IMR-90 (cell line): ENCODE measurements at regions not wholly inside any gene's neighbourhood (a gene's known extent, or its start where the extent isn't known, plus 50 kb on each side); places are given as distances from the start of the nearest gene placed in this dataset.

Source experiments
- ATAC-seq: fragments of 200-7000 bp; cut with Tn5 transposase; 2 replicates; pipeline ENCODE4 v1.9.1; 2020; ENCODE audit warnings: low read depth, mild to moderate bottlenecking, moderate library complexity
- BruUV-seq: library from RNA; stranded (reverse); fragments of 400-500 nt; replicated peaks from 2 replicates; lab custom pipeline; 2021; lab: Mats Ljungman, UMichigan
- CTCF ChIA-PET: fragments of 300-600 bp; formaldehyde crosslinking; extraction: SDS; loops from one replicate; lab custom pipeline; 2021; ENCODE audit warnings: antibody characterized with exemption; lab: Yijun Ruan, JAX
- POLR2A ChIA-PET: fragments of 300-600 bp; sonication (Branson Sonifier 250); formaldehyde crosslinking; loops from one replicate; lab custom pipeline; 2022; ENCODE audit warnings: antibody characterized with exemption; ENCODE audit not compliant: unreplicated experiment; lab: Charles Lee
- DNase-seq: peaks from one replicate; pipeline ENCODE4 v3.0.0; 2013
- H2AFZ ChIP-seq: replicated peaks from 2 replicates; pipeline ENCODE3; 2013; ENCODE audit warnings: low read length, mild to moderate bottlenecking; ENCODE audit not compliant: poor library complexity
- H2AK5ac ChIP-seq: 2 replicates; pipeline ENCODE4 v1.6.1; 2013; ENCODE audit warnings: low read depth, low read length, inconsistent platforms
- H2AK9ac ChIP-seq: replicated peaks from 2 replicates; pipeline ENCODE3; 2013; ENCODE audit warnings: mild to moderate bottlenecking, low read depth, low read length, moderate library complexity; ENCODE audit not compliant: poor library complexity
- H2BK120ac ChIP-seq: 2 replicates; pipeline ENCODE4 v1.6.1; 2013; ENCODE audit warnings: low read depth, low read length, inconsistent platforms
- H2BK15ac ChIP-seq: 3 replicates; pipeline ENCODE4 v1.6.1; 2013; ENCODE audit warnings: low read depth, low read length, inconsistent platforms
- H2BK20ac ChIP-seq: 2 replicates; pipeline ENCODE4 v1.6.1; 2013; ENCODE audit warnings: low read depth, mild to moderate bottlenecking, inconsistent platforms, low read length, moderate library complexity
- H2BK5ac ChIP-seq: 2 replicates; pipeline ENCODE4 v1.6.1; 2013; ENCODE audit warnings: mild to moderate bottlenecking, low read depth, low read length, inconsistent platforms; ENCODE audit not compliant: poor library complexity, severe bottlenecking
- H3K14ac ChIP-seq: replicated peaks from 2 replicates; pipeline ENCODE4 v1.6.1; 2013; ENCODE audit warnings: low read depth, low read length, inconsistent platforms
- H3K18ac ChIP-seq: 2 replicates; pipeline ENCODE4 v1.6.1; 2013; ENCODE audit warnings: low read depth, low read length, control low read depth
- H3K23ac ChIP-seq: 2 replicates; pipeline ENCODE4 v1.6.1; 2013; ENCODE audit warnings: low read depth, low read length, inconsistent platforms
- H3K27ac ChIP-seq: 2 replicates; pipeline ENCODE4 v1.5.1; 2013; ENCODE audit warnings: mild to moderate bottlenecking, control low read depth, low read length; ENCODE audit not compliant: insufficient read depth
- H3K27me3 ChIP-seq: 2 replicates; pipeline ENCODE4 v1.6.1; 2013; ENCODE audit warnings: low read length; ENCODE audit not compliant: control insufficient read depth, insufficient read depth
- H3K36me3 ChIP-seq: 2 replicates; pipeline ENCODE4 v1.6.1; 2013; ENCODE audit warnings: low read length, mixed read lengths; ENCODE audit not compliant: control insufficient read depth, insufficient read depth
- H3K4ac ChIP-seq: 2 replicates; pipeline ENCODE4 v1.6.1; 2013; ENCODE audit warnings: low read depth, low read length, inconsistent platforms
- H3K4me1 ChIP-seq: 2 replicates; pipeline ENCODE4 v1.6.1; 2013; ENCODE audit warnings: low read length, mixed read lengths; ENCODE audit not compliant: control insufficient read depth, insufficient read depth
- H3K4me2 ChIP-seq: 2 replicates; pipeline ENCODE4 v1.6.1; 2013; ENCODE audit warnings: low read depth, mild to moderate bottlenecking, control low read depth, low read length, moderate library complexity
- H3K4me3 ChIP-seq: 2 replicates; pipeline ENCODE4 v1.5.1; 2013; ENCODE audit warnings: low read depth, mild to moderate bottlenecking, control low read depth, low read length, moderate library complexity; ENCODE audit not compliant: insufficient read depth
- H3K56ac ChIP-seq: 2 replicates; pipeline ENCODE4 v1.6.1; 2013; ENCODE audit warnings: low read length, inconsistent platforms; ENCODE audit not compliant: insufficient read depth; ENCODE audit errors: extremely low read depth
- H3K79me1 ChIP-seq, 2 experiments: 2 replicates each; pipeline ENCODE4 v1.6.1; 2013; ENCODE audit warnings: low read length in 2 of 2, inconsistent platforms in 1 of 2, low read depth in 1 of 2
- H3K9ac ChIP-seq: 2 replicates; pipeline ENCODE4 v1.6.1; 2013; ENCODE audit warnings: low read depth, low read length, control low read depth
- H3K9me1 ChIP-seq: 2 replicates; pipeline ENCODE4 v1.6.1; 2013; ENCODE audit warnings: low read length, inconsistent platforms; ENCODE audit not compliant: insufficient read depth
- H3K9me3 ChIP-seq: 2 replicates; pipeline ENCODE4 v1.6.1; 2013; ENCODE audit warnings: low read length; ENCODE audit not compliant: control insufficient read depth, insufficient read depth
- H4K20me1 ChIP-seq: 2 replicates; pipeline ENCODE4 v1.6.1; 2013; ENCODE audit warnings: low read length, inconsistent platforms; ENCODE audit not compliant: insufficient read depth
- H4K5ac ChIP-seq: 2 replicates; pipeline ENCODE4 v1.6.1; 2013; ENCODE audit warnings: mild to moderate bottlenecking, low read depth, low read length, control low read depth
- H4K8ac ChIP-seq, 2 experiments: 2 replicates each; pipeline ENCODE4 v1.6.1; 2013; ENCODE audit warnings: low read depth in 2 of 2, low read length in 2 of 2, control low read depth in 1 of 2, inconsistent platforms in 1 of 2
- H4K91ac ChIP-seq: 2 replicates; pipeline ENCODE4 v1.6.1; 2013; ENCODE audit warnings: low read depth, low read length, inconsistent platforms; ENCODE audit not compliant: insufficient read depth
- CEBPB ChIP-seq: IDR thresholded peaks from 2 replicates; pipeline ENCODE4 v1.6.1; 2012; ENCODE audit warnings: low read depth, low read length, improper control_type of control experiment
- CHD1 ChIP-seq: IDR thresholded peaks from 2 replicates; pipeline ENCODE4 v1.6.1; 2012; ENCODE audit warnings: low read depth, low read length, improper control_type of control experiment
- FOS ChIP-seq: fragments of 150-350 bp; IDR thresholded peaks from 2 replicates; pipeline ENCODE4 v1.6.1; 2016; ENCODE audit warnings: low read depth, low read length
- MAZ ChIP-seq: IDR thresholded peaks from 2 replicates; pipeline ENCODE4 v1.6.1; 2012; ENCODE audit warnings: low read depth, mild to moderate bottlenecking, low read length, improper control_type of control experiment, moderate library complexity, borderline replicate concordance
- NFE2L2 ChIP-seq: fragments of 150-350 bp; IDR thresholded peaks from 2 replicates; pipeline ENCODE4 v1.6.1; 2016; ENCODE audit warnings: low read depth, mild to moderate bottlenecking, low read length
- RAD21 ChIP-seq: IDR thresholded peaks from 2 replicates; pipeline ENCODE4 v1.6.1; 2012; ENCODE audit warnings: low read length, improper control_type of control experiment
- RCOR1 ChIP-seq: IDR thresholded peaks from 2 replicates; pipeline ENCODE4 v1.6.1; 2012; ENCODE audit warnings: mild to moderate bottlenecking, low read length, improper control_type of control experiment; ENCODE audit not compliant: insufficient replicate concordance
- RFX5 ChIP-seq: IDR thresholded peaks from 2 replicates; pipeline ENCODE4 v1.8.0; 2012; ENCODE audit warnings: low read depth, mild to moderate bottlenecking, low read length, moderate library complexity
- WGBS, 2 experiments: methylation state at CpG; one replicate each; pipeline versions ENCODE4 v1.1.5 to v1.1.7; 2013; ENCODE audit warnings: missing lambda C conversion rate in 2 of 2; ENCODE audit not compliant: insufficient read length in 1 of 2; ENCODE audit errors: extremely low coverage in 2 of 2; 5-methylcytosine and 5-hydroxymethylcytosine counted together
- dilution Hi-C: fragments of 300-500 bp; cut with HindIII; formaldehyde crosslinking; loops from one replicate; pipeline ENCODE4 v1.14.3; 2018; ENCODE audit warnings: low sequenced_read_pairs; ENCODE audit not compliant: unreplicated experiment
- in situ Hi-C: fragments of 300-500 bp; cut with MboI; formaldehyde crosslinking; loops from 3 replicates; pipeline ENCODE4 v1.14.3; 2019; ENCODE audit warnings: low sequenced_read_pairs, inconsistent platforms, mixed read lengths
- intact Hi-C: fragments of 100-400 bp; cut with micrococcal nuclease; formaldehyde crosslinking; loops from 2 replicates; pipeline ENCODE4 v1.10.0; 2022
- TF ChIP-seq, protein P1 (sequence below): conservative IDR thresholded peaks from 2 replicates; pipeline ENCODE4 v1.5.1; 2012; ENCODE audit warnings: mild to moderate bottlenecking, low read depth, low read length, improper control_type of control experiment
- TF ChIP-seq, protein P2 (sequence below): fragments of 150-350 bp; IDR thresholded peaks from 2 replicates; pipeline ENCODE4 v1.6.1; 2016; ENCODE audit warnings: low read depth, mild to moderate bottlenecking, low read length, moderate library complexity, borderline replicate concordance

DNA sequence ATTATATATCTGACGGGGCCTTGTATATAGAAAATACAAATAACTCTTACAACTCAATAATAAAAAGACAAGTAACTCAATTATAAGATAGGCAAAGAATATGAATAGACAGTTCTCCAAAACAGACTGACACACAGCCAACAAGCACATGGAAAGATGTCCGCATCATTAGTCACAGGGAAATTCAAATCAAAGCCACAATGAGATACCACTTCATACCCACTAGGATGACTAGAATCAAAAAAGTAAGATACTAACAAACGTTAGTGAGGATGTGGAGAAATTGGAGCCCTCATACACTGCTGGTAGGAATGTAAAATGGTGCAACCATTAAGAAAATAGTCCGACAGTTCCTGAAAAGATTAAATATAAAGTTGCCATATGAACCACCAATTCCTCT is 115.7 kb downstream of the RCHY1 start:
- no peak overlapping the region for H2AFZ ChIP-seq
- H3K4ac ChIP-seq = no peak overlapping the region
- no peak for ATAC-seq
- no peak overlapping the region for H2BK15ac ChIP-seq
- WGBS, 2 experiments = no CpG with 5 or more reads among the region's 4 CpGs
- no peaks in the 10 kb centered on the region for H3K79me1 ChIP-seq
- H4K5ac ChIP-seq = no peak overlapping the region
- no peak overlapping the region for H2BK5ac ChIP-seq
- ChIA-PET POLR2A (no interaction called here), CTCF (no interaction called here)
- H4K20me1 ChIP-seq = no peaks in the 10 kb centered on the region
- H3K9ac ChIP-seq = no peak overlapping the region
- H2AK5ac ChIP-seq = no peak overlapping the region
- H2BK120ac ChIP-seq = no peak overlapping the region
- no peaks in the 10 kb centered on the region for H3K9me1 ChIP-seq
- no peak overlapping the region for H3K18ac ChIP-seq
- no TSS peak for BruUV-seq
- no peak overlapping the region for H3K4me3 ChIP-seq
- H3K4me2 ChIP-seq = no peak overlapping the region
- in situ Hi-C loops (no loop called here), dilution Hi-C loops (no loop called here), intact Hi-C loops (no loop called here)
- H4K91ac ChIP-seq = no peak overlapping the region
- H2BK20ac ChIP-seq = no peak overlapping the region
- H3K27ac ChIP-seq = no peak overlapping the region
- H3K23ac ChIP-seq = no peak overlapping the region
- H3K14ac ChIP-seq = no peak overlapping the region
- TF ChIP-seq RCOR1 (no peak), MAZ (no peak), CHD1 (no peak), RAD21 (no peak), RFX5 (no peak), NFE2L2 (no peak), CEBPB (no peak), FOS (no peak)
- TF ChIP-seq, protein P1, sequence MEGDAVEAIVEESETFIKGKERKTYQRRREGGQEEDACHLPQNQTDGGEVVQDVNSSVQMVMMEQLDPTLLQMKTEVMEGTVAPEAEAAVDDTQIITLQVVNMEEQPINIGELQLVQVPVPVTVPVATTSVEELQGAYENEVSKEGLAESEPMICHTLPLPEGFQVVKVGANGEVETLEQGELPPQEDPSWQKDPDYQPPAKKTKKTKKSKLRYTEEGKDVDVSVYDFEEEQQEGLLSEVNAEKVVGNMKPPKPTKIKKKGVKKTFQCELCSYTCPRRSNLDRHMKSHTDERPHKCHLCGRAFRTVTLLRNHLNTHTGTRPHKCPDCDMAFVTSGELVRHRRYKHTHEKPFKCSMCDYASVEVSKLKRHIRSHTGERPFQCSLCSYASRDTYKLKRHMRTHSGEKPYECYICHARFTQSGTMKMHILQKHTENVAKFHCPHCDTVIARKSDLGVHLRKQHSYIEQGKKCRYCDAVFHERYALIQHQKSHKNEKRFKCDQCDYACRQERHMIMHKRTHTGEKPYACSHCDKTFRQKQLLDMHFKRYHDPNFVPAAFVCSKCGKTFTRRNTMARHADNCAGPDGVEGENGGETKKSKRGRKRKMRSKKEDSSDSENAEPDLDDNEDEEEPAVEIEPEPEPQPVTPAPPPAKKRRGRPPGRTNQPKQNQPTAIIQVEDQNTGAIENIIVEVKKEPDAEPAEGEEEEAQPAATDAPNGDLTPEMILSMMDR = no peak
- TF ChIP-seq, protein P2, sequence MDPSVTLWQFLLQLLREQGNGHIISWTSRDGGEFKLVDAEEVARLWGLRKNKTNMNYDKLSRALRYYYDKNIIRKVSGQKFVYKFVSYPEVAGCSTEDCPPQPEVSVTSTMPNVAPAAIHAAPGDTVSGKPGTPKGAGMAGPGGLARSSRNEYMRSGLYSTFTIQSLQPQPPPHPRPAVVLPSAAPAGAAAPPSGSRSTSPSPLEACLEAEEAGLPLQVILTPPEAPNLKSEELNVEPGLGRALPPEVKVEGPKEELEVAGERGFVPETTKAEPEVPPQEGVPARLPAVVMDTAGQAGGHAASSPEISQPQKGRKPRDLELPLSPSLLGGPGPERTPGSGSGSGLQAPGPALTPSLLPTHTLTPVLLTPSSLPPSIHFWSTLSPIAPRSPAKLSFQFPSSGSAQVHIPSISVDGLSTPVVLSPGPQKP = no peak
- no peak overlapping the region for H2AK9ac ChIP-seq
- no peak for DNase-seq
- H3K27me3 ChIP-seq = no peaks in the 10 kb centered on the region
- H3K56ac ChIP-seq = no peak overlapping the region
- H3K36me3 ChIP-seq = no peaks in the 10 kb centered on the region
- H3K9me3 ChIP-seq = no peaks in the 10 kb centered on the region
- H4K8ac ChIP-seq = no peak overlapping the region
- no peaks in the 10 kb centered on the region for H3K4me1 ChIP-seq
